DND-41 (cell line): ENCODE measurements at regions not wholly inside any gene's neighbourhood (a gene's known extent, or its start where the extent isn't known, plus 50 kb on each side); places are given as distances from the start of the nearest gene placed in this dataset.

Experiments
- ATAC-seq: fragments of 200-7000 bp; cut with Tn5 transposase; 3 replicates; pipeline ENCODE4 v1.9.1; 2021; ENCODE audit warnings: low read depth; ENCODE audit not compliant: insufficient read depth
- DNase-seq: peaks from one replicate; pipeline ENCODE4 v3.0.0-alpha.2; 2020
- H2AFZ ChIP-seq: 2 replicates; pipeline ENCODE4 v1.6.0; 2012; ENCODE audit warnings: low read depth, low read length
- H3K27ac ChIP-seq: 2 replicates; pipeline ENCODE4 v1.5.1; 2012; ENCODE audit warnings: low read length, inconsistent platforms
- H3K27me3 ChIP-seq: fragments of 200-600 bp; sonication (generic); 2 replicates; pipeline ENCODE4 v1.6.0; 2012; ENCODE audit warnings: low read length, mild to moderate bottlenecking, inconsistent platforms; ENCODE audit not compliant: insufficient read depth, poor library complexity
- H3K36me3 ChIP-seq: 2 replicates; pipeline ENCODE4 v1.5.1; 2012; ENCODE audit warnings: low read length, inconsistent platforms; ENCODE audit not compliant: insufficient read depth
- H3K4me1 ChIP-seq: 2 replicates; pipeline ENCODE4 v1.5.1; 2012; ENCODE audit warnings: mild to moderate bottlenecking, low read length; ENCODE audit not compliant: insufficient read depth
- H3K4me2 ChIP-seq: 2 replicates; pipeline ENCODE4 v1.6.0; 2012; ENCODE audit warnings: mild to moderate bottlenecking, moderate library complexity, low read length, inconsistent platforms; ENCODE audit not compliant: insufficient read depth
- H3K4me3 ChIP-seq, 2 experiments: fragments of 200-600 bp in 1 of 2; shearing (Covaris generic) in 1 of 2; 2 replicates each; pipeline ENCODE4 v1.5.1; 2012 to 2016; ENCODE audit warnings: inconsistent platforms in 2 of 2, low read length in 2 of 2, mild to moderate bottlenecking in 2 of 2, low read depth in 1 of 2, moderate library complexity in 1 of 2
- H3K79me2 ChIP-seq: 2 replicates; pipeline ENCODE4 v1.6.0; 2012; ENCODE audit warnings: low read length, inconsistent platforms; ENCODE audit not compliant: insufficient read depth
- H3K9ac ChIP-seq: 2 replicates; pipeline ENCODE4 v1.6.0; 2012; ENCODE audit warnings: low read depth, mild to moderate bottlenecking, inconsistent platforms, low read length, moderate library complexity
- H3K9me3 ChIP-seq: 2 replicates; pipeline ENCODE4 v1.5.1; 2012; ENCODE audit warnings: low read length, moderate library complexity, mild to moderate bottlenecking, inconsistent platforms; ENCODE audit not compliant: insufficient read depth, severe bottlenecking
- H4K20me1 ChIP-seq: 2 replicates; pipeline ENCODE4 v1.6.0; 2012; ENCODE audit warnings: low read length; ENCODE audit not compliant: insufficient read depth
- EZH2 ChIP-seq: IDR thresholded peaks from 3 replicates; pipeline ENCODE4 v1.6.1; 2012; ENCODE audit warnings: borderline replicate concordance, low read depth, mild to moderate bottlenecking, moderate library complexity, low read length, inconsistent platforms; ENCODE audit not compliant: severe bottlenecking
- TF ChIP-seq, protein P1 (sequence below): IDR thresholded peaks from 2 replicates; pipeline ENCODE4 v1.5.1; 2012; ENCODE audit warnings: borderline replicate concordance, low read length, moderate library complexity, mild to moderate bottlenecking; ENCODE audit not compliant: poor library complexity, severe bottlenecking; ENCODE audit errors: extremely low read depth

DNA sequence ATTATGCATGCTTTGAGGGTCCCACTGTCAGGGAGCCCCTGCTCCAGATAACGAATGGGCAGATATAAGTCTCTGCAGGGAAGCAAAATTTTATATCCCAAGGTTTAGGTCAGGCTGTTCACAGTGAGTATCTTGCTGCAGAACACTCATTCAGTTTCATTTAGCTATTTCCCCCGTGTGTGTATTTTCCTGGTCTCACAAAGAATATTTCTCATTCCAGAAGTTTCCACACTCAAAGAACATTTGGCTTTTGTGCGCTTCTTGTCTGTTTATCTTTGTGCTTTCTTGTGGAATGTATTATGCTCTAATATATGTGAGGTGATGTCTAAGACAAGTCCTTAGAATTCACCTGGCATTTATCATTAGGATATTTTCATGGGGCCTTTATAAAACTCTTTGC, 140.4 kb upstream of the MMADHC start:
- Histone ChIP-seq H3K4me3 (no peak overlapping the region), H3K9ac (no peak overlapping the region), H3K36me3 (no peaks in the 10 kb centered on the region), H3K79me2 (no peaks in the 10 kb centered on the region), H4K20me1 (no peaks in the 10 kb centered on the region), H3K27ac (no peak overlapping the region), H3K9me3 (no peaks in the 10 kb centered on the region), H3K4me2 (no peak overlapping the region), H3K27me3 (no peaks in the 10 kb centered on the region), H2AFZ (no peak overlapping the region), H3K4me1 (no peaks in the 10 kb centered on the region)
- TF ChIP-seq, protein P1, sequence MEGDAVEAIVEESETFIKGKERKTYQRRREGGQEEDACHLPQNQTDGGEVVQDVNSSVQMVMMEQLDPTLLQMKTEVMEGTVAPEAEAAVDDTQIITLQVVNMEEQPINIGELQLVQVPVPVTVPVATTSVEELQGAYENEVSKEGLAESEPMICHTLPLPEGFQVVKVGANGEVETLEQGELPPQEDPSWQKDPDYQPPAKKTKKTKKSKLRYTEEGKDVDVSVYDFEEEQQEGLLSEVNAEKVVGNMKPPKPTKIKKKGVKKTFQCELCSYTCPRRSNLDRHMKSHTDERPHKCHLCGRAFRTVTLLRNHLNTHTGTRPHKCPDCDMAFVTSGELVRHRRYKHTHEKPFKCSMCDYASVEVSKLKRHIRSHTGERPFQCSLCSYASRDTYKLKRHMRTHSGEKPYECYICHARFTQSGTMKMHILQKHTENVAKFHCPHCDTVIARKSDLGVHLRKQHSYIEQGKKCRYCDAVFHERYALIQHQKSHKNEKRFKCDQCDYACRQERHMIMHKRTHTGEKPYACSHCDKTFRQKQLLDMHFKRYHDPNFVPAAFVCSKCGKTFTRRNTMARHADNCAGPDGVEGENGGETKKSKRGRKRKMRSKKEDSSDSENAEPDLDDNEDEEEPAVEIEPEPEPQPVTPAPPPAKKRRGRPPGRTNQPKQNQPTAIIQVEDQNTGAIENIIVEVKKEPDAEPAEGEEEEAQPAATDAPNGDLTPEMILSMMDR = no peak
- no peak for TF ChIP-seq EZH2
- ATAC-seq (no peak), DNase-seq (no peak)

DNA sequence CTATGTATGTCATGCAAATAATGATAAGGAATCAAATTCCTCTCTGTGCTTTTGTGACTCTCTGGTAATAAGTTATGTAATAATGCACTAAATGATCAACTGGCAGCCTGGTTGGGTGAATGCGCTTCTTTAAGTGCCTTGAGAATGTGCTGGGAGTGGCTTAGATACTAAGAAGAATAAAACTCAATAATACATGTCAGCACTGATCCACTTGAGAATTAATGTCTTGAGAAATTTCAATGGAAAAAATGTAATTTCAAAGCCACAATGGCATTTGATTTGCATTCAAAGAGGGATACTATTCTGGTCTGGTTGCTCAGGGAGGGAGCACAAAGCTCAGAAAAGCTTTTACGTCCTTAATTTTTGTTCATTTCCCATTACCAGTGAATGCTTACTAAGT, 137.7 kb upstream of the MMADHC start:
- Histone ChIP-seq H3K4me3 (no peak overlapping the region), H3K27me3 (no peaks in the 10 kb centered on the region), H3K9me3 (no peaks in the 10 kb centered on the region), H4K20me1 (no peaks in the 10 kb centered on the region), H3K27ac (no peak overlapping the region), H3K4me2 (no peak overlapping the region), H3K9ac (no peak overlapping the region), H3K4me1 (no peaks in the 10 kb centered on the region), H3K36me3 (no peaks in the 10 kb centered on the region), H2AFZ (no peak overlapping the region), H3K79me2 (no peaks in the 10 kb centered on the region)
- TF ChIP-seq, protein P1 = no peak
- TF ChIP-seq EZH2 = no peak
- ATAC-seq (no peak), DNase-seq (no peak)

DNA sequence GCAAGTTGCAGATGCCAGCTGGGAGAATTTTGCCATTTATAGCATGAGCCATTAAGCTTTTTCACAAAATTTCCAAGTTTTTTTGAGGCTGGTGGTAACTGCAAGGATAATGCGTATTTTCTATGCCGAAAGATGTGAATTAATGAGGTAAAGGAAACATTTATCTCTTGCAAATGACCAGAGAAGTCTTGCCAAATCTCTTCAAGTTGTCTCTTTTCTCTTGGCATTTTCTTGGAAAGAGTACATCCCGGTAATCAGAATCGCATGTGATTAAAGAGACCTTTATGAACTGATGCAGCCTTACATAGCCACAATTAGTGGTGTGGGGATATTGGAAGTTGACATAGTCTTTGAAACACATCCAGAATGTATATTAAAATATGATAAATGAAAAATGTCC, 136.5 kb upstream of the MMADHC start:
- Histone ChIP-seq H4K20me1 (no peaks in the 10 kb centered on the region), H3K9me3 (no peaks in the 10 kb centered on the region), H3K36me3 (no peaks in the 10 kb centered on the region), H3K9ac (no peak overlapping the region), H3K4me2 (no peak overlapping the region), H3K4me1 (no peaks in the 10 kb centered on the region), H3K27me3 (no peaks in the 10 kb centered on the region), H2AFZ (no peak overlapping the region), H3K4me3 (no peak overlapping the region), H3K79me2 (no peaks in the 10 kb centered on the region), H3K27ac (no peak overlapping the region)
- ATAC-seq (no peak), DNase-seq (no peak)
- TF ChIP-seq EZH2 = no peak
- TF ChIP-seq, protein P1 = no peak

DNA sequence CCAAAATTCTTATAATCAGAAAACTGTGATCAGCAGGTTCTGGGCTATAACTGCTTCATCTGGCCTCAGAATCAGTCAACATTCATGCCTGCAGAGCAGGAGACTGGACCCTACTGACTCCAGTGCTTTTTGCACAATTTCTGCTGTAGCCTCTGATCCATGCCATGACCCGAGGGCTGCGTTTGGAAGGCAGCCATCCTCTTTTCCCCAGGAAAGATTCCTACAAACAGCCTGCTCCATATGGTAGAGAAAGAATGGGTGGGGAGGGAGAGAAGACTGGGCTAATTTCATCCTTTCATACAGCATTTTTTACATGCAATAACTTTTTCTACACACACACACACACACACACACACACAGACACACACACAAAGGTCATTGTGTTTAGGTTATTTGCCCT, 133.0 kb upstream of the MMADHC start:
- no peaks in the 10 kb centered on the region for H3K27me3 ChIP-seq
- no peak overlapping the region for H3K4me2 ChIP-seq
- no peaks in the 10 kb centered on the region for H3K4me1 ChIP-seq
- H3K9me3 ChIP-seq = no peaks in the 10 kb centered on the region
- no peaks in the 10 kb centered on the region for H3K79me2 ChIP-seq
- TF ChIP-seq, protein P1 = no peak
- no peak for TF ChIP-seq EZH2
- H3K36me3 ChIP-seq = no peaks in the 10 kb centered on the region
- ATAC-seq = no peak
- H3K9ac ChIP-seq = no peak overlapping the region
- H3K4me3 ChIP-seq = no peak overlapping the region
- no peaks in the 10 kb centered on the region for H4K20me1 ChIP-seq
- no peak overlapping the region for H3K27ac ChIP-seq
- DNase-seq = no peak
- no peak overlapping the region for H2AFZ ChIP-seq
